GM12878 (cell line): ENCODE measurements at regions not wholly inside any gene's neighbourhood (a gene's known extent, or its start where the extent isn't known, plus 50 kb on each side); places are given as distances from the start of the nearest gene placed in this dataset.

Experiments used
- BHLHE40 ChIP-seq, 2 experiments: fragments of 450-650 bp in 1 of 2; IDR thresholded peaks; 2 replicates each; pipeline ENCODE4 v1.6.1; 2011 to 2017; ENCODE audit warnings: low read depth in 2 of 2, borderline replicate concordance in 1 of 2, improper control_type of control experiment in 1 of 2, low read length in 1 of 2, mild to moderate bottlenecking in 1 of 2
- CBFB ChIP-seq: IDR thresholded peaks from 2 replicates; pipeline ENCODE4 v1.6.1; 2016; ENCODE audit warnings: antibody characterized with exemption, low read depth
- CHD1 ChIP-seq: IDR thresholded peaks from 2 replicates; pipeline ENCODE4 v1.6.1; 2012; ENCODE audit warnings: low read depth, low read length, improper control_type of control experiment
- CREM ChIP-seq: IDR thresholded peaks from 2 replicates; pipeline ENCODE4 v1.6.1; 2014; ENCODE audit warnings: antibody characterized with exemption, low read depth
- CTCF ChIP-seq, 3 experiments: IDR thresholded peaks in 2 of 3; conservative IDR thresholded peaks in 1 of 3; 2 replicates each; pipeline ENCODE4 v1.5.1; 2011; ENCODE audit warnings: low read depth in 3 of 3, low read length in 3 of 3, mild to moderate bottlenecking in 3 of 3, control low read depth in 2 of 3, moderate library complexity in 2 of 3, inconsistent platforms in 1 of 3, mixed read lengths in 1 of 3; ENCODE audit not compliant: control insufficient read depth in 2 of 3, insufficient read depth in 1 of 3; ENCODE audit errors: extremely low read depth in 1 of 3
- EZH2 ChIP-seq: IDR thresholded peaks from 2 replicates; pipeline ENCODE4 v1.6.1; 2012; ENCODE audit warnings: low read depth, mild to moderate bottlenecking, control low read depth, inconsistent platforms, low read length, borderline replicate concordance; ENCODE audit not compliant: control insufficient read depth
- NFIC ChIP-seq: IDR thresholded peaks from 2 replicates; pipeline ENCODE4 v1.6.1; 2012; ENCODE audit warnings: low read depth, mild to moderate bottlenecking, inconsistent platforms, low read length, moderate library complexity
- POLR2A ChIP-seq: IDR thresholded peaks from 2 replicates; pipeline ENCODE4 v1.6.1; 2011; ENCODE audit warnings: low read depth, mild to moderate bottlenecking, low read length
- RFX5 ChIP-seq: IDR thresholded peaks from 2 replicates; pipeline ENCODE4 v1.6.1; 2011; ENCODE audit warnings: low read depth, low read length, improper control_type of control experiment
- SIN3A ChIP-seq: IDR thresholded peaks from 2 replicates; pipeline ENCODE4 v1.6.1; 2012; ENCODE audit warnings: low read depth, low read length, improper control_type of control experiment
- ZNF274 ChIP-seq: IDR thresholded peaks from one replicate; pipeline ENCODE4 v1.8.0; 2011; ENCODE audit not compliant: insufficient read length, insufficient read depth
- TF ChIP-seq, protein P1 (sequence below): IDR thresholded peaks from 2 replicates; pipeline ENCODE4 v1.6.1; 2011; ENCODE audit warnings: low read depth, low read length, improper control_type of control experiment, borderline replicate concordance

DNA sequence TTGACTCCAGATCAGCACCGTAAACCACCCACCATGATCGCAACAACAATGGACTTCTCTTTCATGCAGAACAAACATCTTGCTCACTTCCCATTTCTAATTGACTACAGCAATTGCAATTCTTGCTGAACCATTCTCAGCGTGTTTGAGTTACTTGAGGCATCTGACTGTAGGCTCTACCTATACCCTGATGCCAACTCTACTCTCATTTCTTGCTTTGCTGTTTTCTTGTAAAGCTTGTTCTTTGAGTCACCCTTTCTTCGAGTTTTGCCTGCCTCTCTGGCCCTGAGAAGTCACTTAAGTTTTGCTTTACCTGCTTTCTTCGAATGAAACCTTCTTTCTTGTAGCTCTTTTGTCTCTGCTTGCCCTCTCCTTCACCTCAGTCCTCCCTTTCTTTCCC is 160.5 kb upstream of the RND3 start:
- TF ChIP-seq CHD1 (no peak), CREM (no peak), EZH2 (no peak), CTCF (IDR thresholded peaks at IDR 0.05 in 2 of 3, conservative IDR thresholded peaks at IDR 0.05 in 1 of 3; ENCODE audit: control insufficient read depth in 2 of 3, extremely low read depth in 1 of 3, insufficient read depth in 1 of 3, low read depth in 3 of 3, low read length in 3 of 3) (no peak), ZNF274 (no peak), NFIC (no peak), CBFB (no peak), SIN3A (no peak), RFX5 (no peak), POLR2A (no peak), BHLHE40 (IDR thresholded peaks at IDR 0.05; ENCODE audit: borderline replicate concordance in 1 of 2, low read depth in 2 of 2, low read length in 1 of 2) (no peak)
- TF ChIP-seq, protein P1, sequence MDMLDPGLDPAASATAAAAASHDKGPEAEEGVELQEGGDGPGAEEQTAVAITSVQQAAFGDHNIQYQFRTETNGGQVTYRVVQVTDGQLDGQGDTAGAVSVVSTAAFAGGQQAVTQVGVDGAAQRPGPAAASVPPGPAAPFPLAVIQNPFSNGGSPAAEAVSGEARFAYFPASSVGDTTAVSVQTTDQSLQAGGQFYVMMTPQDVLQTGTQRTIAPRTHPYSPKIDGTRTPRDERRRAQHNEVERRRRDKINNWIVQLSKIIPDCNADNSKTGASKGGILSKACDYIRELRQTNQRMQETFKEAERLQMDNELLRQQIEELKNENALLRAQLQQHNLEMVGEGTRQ = no peak
